Sigmoid colon (tissue), 6 donors: ENCODE measurements at regions not wholly inside any gene's neighbourhood (a gene's known extent, or its start where the extent isn't known, plus 50 kb on each side); places are given as distances from the start of the nearest gene placed in this dataset.
"Not testable (repeated sequence)": the region's sequence is repeated elsewhere in the genome, so short reads cannot be mapped to it uniquely, and the experiment has no call there.

ENCODE experiments used
- DNase-seq: peaks from one replicate; pipeline ENCODE4 v3.0.0-alpha.2; 2019
- H3K27ac ChIP-seq, 4 donors: fragments of 200-600 bp; sonication (generic); one replicate each; pipeline ENCODE4 v1.5.1; 2016 to 2019; ENCODE audit warnings: mild to moderate bottlenecking in 1 of 4
- H3K27me3 ChIP-seq, 3 donors: fragments of 200-600 bp; sonication (generic); one replicate each; pipeline ENCODE4 v1.5.1; 2019; ENCODE audit warnings: mild to moderate bottlenecking in 1 of 3
- H3K36me3 ChIP-seq, 4 donors: fragments of 200-600 bp; sonication (generic); one replicate each; pipeline ENCODE4 v1.5.1; 2016 to 2019
- H3K4me1 ChIP-seq, 4 donors: fragments of 200-600 bp; sonication (generic); one replicate each; pipeline ENCODE4 v1.5.1; 2017 to 2019
- H3K4me3 ChIP-seq, 4 donors: fragments of 200-600 bp; sonication (generic); one replicate each; pipeline ENCODE4 v1.5.1; 2017 to 2019; ENCODE audit warnings: mild to moderate bottlenecking in 2 of 4, moderate library complexity in 1 of 4
- H3K9me3 ChIP-seq, 4 donors: fragments of 200-600 bp in 3 of 4; sonication (generic) in 3 of 4; one replicate each; pipeline versions ENCODE4 v1.5.1 to v1.6.1; 2013 to 2019
- EP300 ChIP-seq, 4 donors: sonication (generic); formaldehyde crosslinking; IDR thresholded peaks; one replicate each; pipeline ENCODE4 v1.6.1; 2017; ENCODE audit warnings: antibody characterized with exemption in 4 of 4
- POLR2A ChIP-seq, 2 donors: fragments of 450-650 bp; IDR thresholded peaks; one replicate each; pipeline ENCODE4 v1.6.1; 2016; ENCODE audit warnings: antibody characterized with exemption in 2 of 2, mild to moderate bottlenecking in 2 of 2, moderate library complexity in 2 of 2
- POLR2AphosphoS5 ChIP-seq, 4 donors: sonication (generic); formaldehyde crosslinking; IDR thresholded peaks; one replicate each; pipeline ENCODE4 v1.6.1; 2017; ENCODE audit warnings: antibody characterized with exemption in 4 of 4
- WGBS, 2 donors: extraction: QIAGEN DNeasy Blood & Tissue Kit; methylation state at CpG; one replicate each; pipeline ENCODE4 v1.1.7; 2013; 5-methylcytosine and 5-hydroxymethylcytosine counted together
- intact Hi-C: fragments of 100-400 bp; cut with DNase I; formaldehyde crosslinking; loops from one replicate; pipeline ENCODE4 v1.15.1; 2023
- TF ChIP-seq, protein P1 (sequence below), 4 experiments: fragments of 450-650 bp in 3 of 4; fragments of 200-600 bp in 1 of 4; IDR thresholded peaks; one replicate each; pipeline ENCODE4 v1.5.1; 2016 to 2019; ENCODE audit warnings: antibody characterized with exemption in 4 of 4, mild to moderate bottlenecking in 3 of 4, moderate library complexity in 2 of 4
- donor health status: healthy with polysubstance abuse.
- donor health status: healthy.

DNA sequence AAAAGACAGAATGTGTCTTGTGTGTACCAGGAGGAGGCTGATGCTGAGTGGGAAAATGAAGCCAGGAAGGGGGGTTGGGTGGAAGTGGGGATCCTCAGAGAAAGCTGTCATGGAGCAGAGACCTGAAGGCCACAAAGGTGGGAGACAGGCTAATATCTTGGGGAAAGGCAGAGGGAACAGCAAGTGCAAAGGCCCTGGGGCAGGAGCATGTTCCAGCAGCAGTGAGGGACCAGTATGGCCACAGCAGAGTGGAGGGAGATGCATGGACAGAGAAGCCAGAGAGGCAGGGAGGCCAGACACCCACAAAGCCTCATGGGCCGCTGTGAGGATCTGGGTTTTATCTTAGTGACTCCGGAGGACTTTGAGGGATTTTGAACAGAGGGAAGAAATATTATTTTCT, 254.2 kb upstream of the SULF2 start:
- intact Hi-C loops = no loop called here
- no peak overlapping the region for H3K27ac ChIP-seq
- H3K9me3 ChIP-seq = no peaks in the 10 kb centered on the region
- no peak for DNase-seq
- TF ChIP-seq, protein P1, sequence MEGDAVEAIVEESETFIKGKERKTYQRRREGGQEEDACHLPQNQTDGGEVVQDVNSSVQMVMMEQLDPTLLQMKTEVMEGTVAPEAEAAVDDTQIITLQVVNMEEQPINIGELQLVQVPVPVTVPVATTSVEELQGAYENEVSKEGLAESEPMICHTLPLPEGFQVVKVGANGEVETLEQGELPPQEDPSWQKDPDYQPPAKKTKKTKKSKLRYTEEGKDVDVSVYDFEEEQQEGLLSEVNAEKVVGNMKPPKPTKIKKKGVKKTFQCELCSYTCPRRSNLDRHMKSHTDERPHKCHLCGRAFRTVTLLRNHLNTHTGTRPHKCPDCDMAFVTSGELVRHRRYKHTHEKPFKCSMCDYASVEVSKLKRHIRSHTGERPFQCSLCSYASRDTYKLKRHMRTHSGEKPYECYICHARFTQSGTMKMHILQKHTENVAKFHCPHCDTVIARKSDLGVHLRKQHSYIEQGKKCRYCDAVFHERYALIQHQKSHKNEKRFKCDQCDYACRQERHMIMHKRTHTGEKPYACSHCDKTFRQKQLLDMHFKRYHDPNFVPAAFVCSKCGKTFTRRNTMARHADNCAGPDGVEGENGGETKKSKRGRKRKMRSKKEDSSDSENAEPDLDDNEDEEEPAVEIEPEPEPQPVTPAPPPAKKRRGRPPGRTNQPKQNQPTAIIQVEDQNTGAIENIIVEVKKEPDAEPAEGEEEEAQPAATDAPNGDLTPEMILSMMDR (IDR thresholded peaks at IDR 0.05) = no peak
- WGBS, 2 donors = 92% methylated on average over 2 of the region's 2 CpGs
- H3K4me1 ChIP-seq = peaks cover 0 to 17% (median 6%) of the 10 kb centered on the region in 4 donors
- H3K4me3 ChIP-seq = no peak overlapping the region
- H3K36me3 ChIP-seq = no peaks in the 10 kb centered on the region
- H3K27me3 ChIP-seq = no peaks in the 10 kb centered on the region

DNA sequence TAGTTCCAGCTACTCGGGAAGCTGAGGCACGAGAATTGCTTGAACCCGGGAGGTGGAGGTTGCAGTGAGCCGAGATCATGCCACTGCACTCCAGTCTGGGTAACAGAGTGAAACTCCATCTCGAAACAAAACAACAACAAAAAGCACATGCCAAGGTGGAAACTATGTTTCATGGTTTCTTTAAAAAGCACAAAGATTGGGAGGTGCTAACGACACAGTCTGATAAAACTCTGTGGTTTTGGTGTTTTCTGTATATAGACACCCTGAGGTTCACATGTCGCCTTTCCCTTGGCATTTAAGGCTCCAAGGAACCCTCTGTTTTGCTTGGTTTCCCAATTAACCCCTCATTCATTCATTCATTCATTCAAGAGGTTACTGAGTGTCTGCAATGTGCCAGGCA, 253.4 kb upstream of the SULF2 start:
- WGBS, 2 donors = 79 to 85% methylated on average over 7 of the region's 7 CpGs
- H3K27ac ChIP-seq = no peak overlapping the region
- no peak for TF ChIP-seq POLR2A (IDR thresholded peaks at IDR 0.05)
- no peak for DNase-seq
- H3K36me3 ChIP-seq = no peaks in the 10 kb centered on the region
- intact Hi-C loops = no loop called here
- no peaks in the 10 kb centered on the region for H3K9me3 ChIP-seq
- no peak overlapping the region for H3K4me3 ChIP-seq
- no peaks in the 10 kb centered on the region for H3K27me3 ChIP-seq
- peaks cover 0 to 17% (median 6%) of the 10 kb centered on the region in 4 donors for H3K4me1 ChIP-seq

DNA sequence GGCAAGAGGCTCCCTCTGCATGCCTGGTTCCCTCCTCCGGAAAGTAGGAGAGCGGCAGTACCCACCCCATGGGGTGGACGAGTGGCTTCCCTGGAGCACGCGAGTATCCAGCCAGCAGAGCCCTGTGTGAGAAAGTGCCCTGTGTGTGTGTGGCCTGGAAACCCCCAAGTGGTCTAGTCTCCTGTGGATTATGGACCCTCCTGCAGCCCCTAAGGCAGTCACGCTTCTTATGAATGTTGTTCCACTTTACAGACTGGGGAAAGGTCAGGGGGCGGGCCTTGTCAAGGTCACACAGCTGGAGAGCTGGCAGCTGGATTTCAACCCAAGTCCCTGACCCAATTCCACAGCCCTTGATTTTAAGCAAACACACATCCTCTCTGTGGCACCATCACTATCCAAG, 252.5 kb upstream of the SULF2 start:
- H3K4me3 ChIP-seq, DNase-seq, H3K27ac ChIP-seq, H3K36me3 ChIP-seq, H3K27me3 ChIP-seq, H3K9me3 ChIP-seq, intact Hi-C loops: not testable (repeated sequence)
- WGBS, 2 donors = 74 to 79% methylated on average over 7 of the region's 7 CpGs
- peaks cover 0 to 17% (median 6%) of the 10 kb centered on the region in 4 donors for H3K4me1 ChIP-seq

DNA sequence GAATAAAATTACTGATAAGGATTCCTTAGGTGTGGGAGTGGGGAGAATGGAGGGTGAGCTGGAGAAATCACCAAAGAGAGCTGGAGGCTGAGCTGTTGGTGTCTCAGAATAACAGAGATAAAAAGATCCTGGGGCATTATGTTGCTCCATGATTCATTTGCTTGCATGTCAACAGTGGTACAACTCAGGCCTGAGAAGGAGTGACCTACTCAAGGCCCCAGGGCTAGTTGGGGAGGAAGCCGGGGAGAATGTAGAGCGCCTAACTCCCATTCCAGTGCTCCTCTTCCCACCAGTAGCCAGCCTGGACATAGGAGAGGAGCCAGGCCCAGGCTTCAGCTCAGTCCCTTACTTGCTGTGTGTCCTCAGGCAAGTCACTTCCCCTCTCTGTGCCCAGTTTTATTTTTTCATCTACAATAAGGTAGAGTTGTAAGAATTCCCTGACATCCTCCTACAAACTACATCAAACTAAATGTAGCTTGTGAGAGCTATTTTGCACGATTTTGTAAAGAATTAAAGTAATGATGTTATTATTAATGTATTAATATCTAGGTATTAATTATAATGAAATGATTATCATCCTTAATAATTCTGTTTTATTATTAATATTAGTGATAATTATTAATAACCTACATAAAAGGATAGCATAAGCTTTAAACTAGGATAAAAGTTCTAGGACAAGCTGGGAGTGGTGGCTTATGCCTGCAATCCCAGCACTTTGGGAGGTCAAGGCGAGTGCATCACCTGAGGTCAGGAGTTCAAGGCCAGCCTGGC, 250.9 kb upstream of the SULF2 start:
- H3K9me3 ChIP-seq = no peaks in the 10 kb centered on the region
- TF ChIP-seq POLR2AphosphoS5 (IDR thresholded peaks at IDR 0.05) (no peak), EP300 (IDR thresholded peaks at IDR 0.05) (no peak), POLR2A (IDR thresholded peaks at IDR 0.05) (no peak)
- 87 to 91% methylated on average over 4 of the region's 4 CpGs for WGBS, 2 donors
- H3K27ac ChIP-seq = no peak overlapping the region
- intact Hi-C loops = no loop called here
- H3K4me3 ChIP-seq = no peak overlapping the region
- no peaks in the 10 kb centered on the region for H3K27me3 ChIP-seq
- H3K36me3 ChIP-seq = no peaks in the 10 kb centered on the region
- DNase-seq = no peak
- peaks cover 0 to 8% (median 1%) of the 10 kb centered on the region in 4 donors for H3K4me1 ChIP-seq

DNA sequence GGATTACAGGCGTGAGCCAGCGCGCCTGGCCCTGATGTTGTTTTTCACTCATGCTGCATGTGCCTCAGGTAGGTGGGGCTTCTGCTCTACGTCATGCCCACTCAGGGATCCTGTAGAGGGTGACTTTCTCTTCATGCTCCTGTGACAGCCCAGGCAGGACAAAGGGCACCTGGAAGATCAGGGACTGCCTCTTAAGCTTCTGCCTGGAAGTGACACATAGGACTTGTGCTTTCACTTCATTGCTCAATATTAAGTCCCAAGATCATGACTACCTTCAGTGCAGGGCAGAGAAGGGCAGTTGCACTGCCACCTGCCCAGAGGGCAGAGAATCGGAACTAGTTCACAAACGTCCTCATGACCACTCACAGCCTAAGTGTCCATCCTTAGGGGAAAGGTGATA, 249.5 kb upstream of the SULF2 start:
- Histone ChIP-seq H3K36me3 (no peaks in the 10 kb centered on the region), H3K27ac (no peak overlapping the region), H3K27me3 (no peaks in the 10 kb centered on the region), H3K9me3 (no peaks in the 10 kb centered on the region), H3K4me3 (no peak overlapping the region), H3K4me1 (no peaks in the 10 kb centered on the region)
- TF ChIP-seq, protein P1 (IDR thresholded peaks at IDR 0.05) = no peak
- TF ChIP-seq EP300 (IDR thresholded peaks at IDR 0.05) = no peak
- 70 to 90% methylated on average over 6 of the region's 6 CpGs for WGBS, 2 donors
- no peak for DNase-seq
- intact Hi-C loops = no loop called here

GRCh38 chr20:48033005-48033404, 247.7 kb upstream of the SULF2 start:
- H3K27ac ChIP-seq = not testable (repeated sequence)

GRCh38 chr20:48031122-48031521, 245.8 kb upstream of the SULF2 start:
- no peaks in the 10 kb centered on the region for H3K4me1 ChIP-seq
- WGBS, 2 donors = 53 to 80% methylated on average over 4 of the region's 4 CpGs
- no peak for DNase-seq
- H3K9me3 ChIP-seq = no peaks in the 10 kb centered on the region
- intact Hi-C loops = no loop called here
- TF ChIP-seq, protein P1 (IDR thresholded peaks at IDR 0.05) = no peak
- no peak for TF ChIP-seq POLR2AphosphoS5 (IDR thresholded peaks at IDR 0.05)
- no peak for TF ChIP-seq POLR2A (IDR thresholded peaks at IDR 0.05)
- TF ChIP-seq EP300 (IDR thresholded peaks at IDR 0.05) = no peak
- H3K27ac ChIP-seq = no peak overlapping the region
- no peaks in the 10 kb centered on the region for H3K36me3 ChIP-seq
- H3K4me3 ChIP-seq = no peak overlapping the region
- H3K27me3 ChIP-seq = no peaks in the 10 kb centered on the region

More at GRCh38 chr20:48033005-48033404, 247.7 kb upstream of the SULF2 start:
- WGBS, 2 donors = 91 to 97% methylated on average over 8 of the region's 8 CpGs
- H3K9me3 ChIP-seq, H3K4me3 ChIP-seq, H3K27me3 ChIP-seq, intact Hi-C loops, H3K4me1 ChIP-seq, DNase-seq, H3K36me3 ChIP-seq: not testable (repeated sequence)
